ENCODE measurements at regions not wholly inside any gene's neighbourhood (a gene's known extent, or its start where the extent isn't known, plus 50 kb on each side); places are given as distances from the start of the nearest gene placed in this dataset.
"Not testable (repeated sequence)": the region's sequence is repeated elsewhere in the genome, so short reads cannot be mapped to it uniquely, and the experiment has no call there.

- intact Hi-C loops (cut with DNase I): no loop called here
- Histone ChIP-seq H3K4me3 (ENCODE audit: low read length in 2 of 2) (no peak overlapping the region), H3K36me3 (ENCODE audit: control insufficient read depth in 1 of 2, insufficient read depth in 2 of 2, low read length in 1 of 2) (no peaks in the 10 kb centered on the region), H3K27me3 (ENCODE audit: control insufficient read depth in 1 of 2, insufficient read depth in 2 of 2, low read length in 1 of 2) (no peaks in the 10 kb centered on the region), H3K9me3 (ENCODE audit: control insufficient read depth, low read length) (no peaks in the 10 kb centered on the region), H3K27ac (ENCODE audit: low read depth in 1 of 2, low read length in 2 of 2) (no peak overlapping the region), H3K4me1 (ENCODE audit: control insufficient read depth in 1 of 2, insufficient read depth in 2 of 2, low read length in 2 of 2) (peaks cover 4 to 6% of the 10 kb centered on the region in 2 donors)
- no peak for DNase-seq
- ATAC-seq (ENCODE audit: low FRiP score): no peak
- 84 to 91% methylated on average over 4 of the region's 4 CpGs for WGBS, 2 donors
These were observed 130.1 kb upstream of the MDFIC start for GRCh38 chr7:114791771-114792170.

- no peaks in the 10 kb centered on the region for H3K9me3 ChIP-seq (ENCODE audit: control insufficient read depth, low read length)
- DNase-seq (no peak), ATAC-seq (ENCODE audit: low FRiP score) (no peak)
- peaks cover 4 to 6% of the 10 kb centered on the region in 2 donors for H3K4me1 ChIP-seq (ENCODE audit: control insufficient read depth in 1 of 2, insufficient read depth in 2 of 2, low read length in 2 of 2)
- WGBS, 2 donors: 64 to 70% methylated on average over 5 of the region's 5 CpGs
- no peaks in the 10 kb centered on the region for H3K27me3 ChIP-seq (ENCODE audit: control insufficient read depth in 1 of 2, insufficient read depth in 2 of 2, low read length in 1 of 2)
- no peaks in the 10 kb centered on the region for H3K36me3 ChIP-seq (ENCODE audit: control insufficient read depth in 1 of 2, insufficient read depth in 2 of 2, low read length in 1 of 2)
- H3K4me3 ChIP-seq (ENCODE audit: low read length in 2 of 2): no peak overlapping the region
- intact Hi-C loops (cut with DNase I): no loop called here
- H3K27ac ChIP-seq (ENCODE audit: low read depth in 1 of 2, low read length in 2 of 2): no peak overlapping the region
These were observed 128.6 kb upstream of the MDFIC start for GRCh38 chr7:114793155-114793845.

GRCh38 chr7:114795475-114795874 is 126.4 kb upstream of the MDFIC start:
- Histone ChIP-seq H3K9me3 (ENCODE audit: control insufficient read depth, low read length) (no peaks in the 10 kb centered on the region), H3K36me3 (ENCODE audit: control insufficient read depth in 1 of 2, insufficient read depth in 2 of 2, low read length in 1 of 2) (no peaks in the 10 kb centered on the region), H3K27me3 (ENCODE audit: control insufficient read depth in 1 of 2, insufficient read depth in 2 of 2, low read length in 1 of 2) (no peaks in the 10 kb centered on the region), H3K4me3 (ENCODE audit: low read length in 2 of 2) (no peak overlapping the region), H3K4me1 (ENCODE audit: control insufficient read depth in 1 of 2, insufficient read depth in 2 of 2, low read length in 2 of 2) (peaks cover 4% of the 10 kb centered on the region in 2 donors), H3K27ac (ENCODE audit: low read depth in 1 of 2, low read length in 2 of 2) (no peak overlapping the region)
- intact Hi-C loops (cut with DNase I): no loop called here
- DNase-seq: no peak
- 26% methylated on average over 2 of the region's 2 CpGs for WGBS, 2 donors
- no peak for ATAC-seq (ENCODE audit: low FRiP score)

- H3K27ac ChIP-seq (ENCODE audit: low read depth in 1 of 2, low read length in 2 of 2): no peak overlapping the region
- H3K27me3 ChIP-seq (ENCODE audit: control insufficient read depth in 1 of 2, insufficient read depth in 2 of 2, low read length in 1 of 2): no peaks in the 10 kb centered on the region
- no peak for DNase-seq
- H3K9me3 ChIP-seq (ENCODE audit: control insufficient read depth, low read length): no peaks in the 10 kb centered on the region
- peaks cover 0 to 1% of the 10 kb centered on the region in 2 donors for H3K4me1 ChIP-seq (ENCODE audit: control insufficient read depth in 1 of 2, insufficient read depth in 2 of 2, low read length in 2 of 2)
- ATAC-seq (ENCODE audit: low FRiP score): no peak
- intact Hi-C loops (cut with DNase I): no loop called here
- no peak overlapping the region for H3K4me3 ChIP-seq (ENCODE audit: low read length in 2 of 2)
- H3K36me3 ChIP-seq (ENCODE audit: control insufficient read depth in 1 of 2, insufficient read depth in 2 of 2, low read length in 1 of 2): no peaks in the 10 kb centered on the region
- 56 to 75% methylated on average over 4 of the region's 4 CpGs for WGBS, 2 donors
These were observed 122.3 kb upstream of the MDFIC start for GRCh38 chr7:114799628-114800028.

GRCh38 chr7:114802632-114803031 is 119.3 kb upstream of the MDFIC start:
- DNase-seq (no peak), ATAC-seq (ENCODE audit: low FRiP score) (no peak)
- no peak overlapping the region for H3K27ac ChIP-seq (ENCODE audit: low read depth in 1 of 2, low read length in 2 of 2)
- intact Hi-C loops (cut with DNase I): no loop called here
- WGBS, 2 donors: 65 to 95% methylated on average over 4 of the region's 4 CpGs
- H3K4me3 ChIP-seq (ENCODE audit: low read length in 2 of 2): no peak overlapping the region
- H3K36me3 ChIP-seq (ENCODE audit: control insufficient read depth in 1 of 2, insufficient read depth in 2 of 2, low read length in 1 of 2): no peaks in the 10 kb centered on the region
- no peaks in the 10 kb centered on the region for H3K9me3 ChIP-seq (ENCODE audit: control insufficient read depth, low read length)
- H3K27me3 ChIP-seq (ENCODE audit: control insufficient read depth in 1 of 2, insufficient read depth in 2 of 2, low read length in 1 of 2): no peaks in the 10 kb centered on the region
- no peaks in the 10 kb centered on the region for H3K4me1 ChIP-seq (ENCODE audit: control insufficient read depth in 1 of 2, insufficient read depth in 2 of 2, low read length in 2 of 2)

GRCh38 chr7:114806590-114807162 is 115.2 kb upstream of the MDFIC start:
- no peak for ATAC-seq (ENCODE audit: low FRiP score)

GRCh38 chr7:114812570-114812969 is 109.3 kb upstream of the MDFIC start:
- Histone ChIP-seq H3K4me3 (ENCODE audit: low read length in 2 of 2) (no peak overlapping the region), H3K9me3 (ENCODE audit: control insufficient read depth, low read length) (no peaks in the 10 kb centered on the region), H3K27ac (ENCODE audit: low read depth in 1 of 2, low read length in 2 of 2) (no peak overlapping the region), H3K4me1 (ENCODE audit: control insufficient read depth in 1 of 2, insufficient read depth in 2 of 2, low read length in 2 of 2) (no peaks in the 10 kb centered on the region), H3K27me3 (ENCODE audit: control insufficient read depth in 1 of 2, insufficient read depth in 2 of 2, low read length in 1 of 2) (no peaks in the 10 kb centered on the region), H3K36me3 (ENCODE audit: control insufficient read depth in 1 of 2, insufficient read depth in 2 of 2, low read length in 1 of 2) (no peaks in the 10 kb centered on the region)
- intact Hi-C loops (cut with DNase I): no loop called here
- 88 to 91% methylated on average over 1 of the region's 1 CpG for WGBS, 2 donors
- no peak for ATAC-seq (ENCODE audit: low FRiP score)
- no peak for DNase-seq

More at GRCh38 chr7:114806590-114807162, 115.2 kb upstream of the MDFIC start:
- no peaks in the 10 kb centered on the region for H3K27me3 ChIP-seq (ENCODE audit: control insufficient read depth in 1 of 2, insufficient read depth in 2 of 2, low read length in 1 of 2)
- H3K9me3 ChIP-seq (ENCODE audit: control insufficient read depth, low read length): no peaks in the 10 kb centered on the region
- H3K4me1 ChIP-seq (ENCODE audit: control insufficient read depth in 1 of 2, insufficient read depth in 2 of 2, low read length in 2 of 2): no peaks in the 10 kb centered on the region
- no peak for DNase-seq
- H3K4me3 ChIP-seq (ENCODE audit: low read length in 2 of 2): no peak overlapping the region
- no peaks in the 10 kb centered on the region for H3K36me3 ChIP-seq (ENCODE audit: control insufficient read depth in 1 of 2, insufficient read depth in 2 of 2, low read length in 1 of 2)
- intact Hi-C loops (cut with DNase I): no loop called here
- no peak overlapping the region for H3K27ac ChIP-seq (ENCODE audit: low read depth in 1 of 2, low read length in 2 of 2)
- WGBS, 2 donors: 82 to 87% methylated on average over 2 of the region's 2 CpGs

- no peaks in the 10 kb centered on the region for H3K4me1 ChIP-seq (ENCODE audit: control insufficient read depth in 1 of 2, insufficient read depth in 2 of 2, low read length in 2 of 2)
- no peaks in the 10 kb centered on the region for H3K36me3 ChIP-seq (ENCODE audit: control insufficient read depth in 1 of 2, insufficient read depth in 2 of 2, low read length in 1 of 2)
- no peaks in the 10 kb centered on the region for H3K27me3 ChIP-seq (ENCODE audit: control insufficient read depth in 1 of 2, insufficient read depth in 2 of 2, low read length in 1 of 2)
- intact Hi-C loops (cut with DNase I): no loop called here
- WGBS, 2 donors: 92 to 97% methylated on average over 3 of the region's 3 CpGs
- ATAC-seq (ENCODE audit: low FRiP score) (no peak), DNase-seq (no peak)
- no peak overlapping the region for H3K4me3 ChIP-seq (ENCODE audit: low read length in 2 of 2)
- H3K9me3 ChIP-seq (ENCODE audit: control insufficient read depth, low read length): no peaks in the 10 kb centered on the region
- H3K27ac ChIP-seq (ENCODE audit: low read depth in 1 of 2, low read length in 2 of 2): no peak overlapping the region
These were observed 108.3 kb upstream of the MDFIC start for GRCh38 chr7:114813624-114814023.

- H3K36me3 ChIP-seq (ENCODE audit: control insufficient read depth in 1 of 2, insufficient read depth in 2 of 2, low read length in 1 of 2); H3K27me3 ChIP-seq (ENCODE audit: control insufficient read depth in 1 of 2, insufficient read depth in 2 of 2, low read length in 1 of 2); ATAC-seq (ENCODE audit: low FRiP score); H3K27ac ChIP-seq (ENCODE audit: low read depth in 1 of 2, low read length in 2 of 2); intact Hi-C loops (cut with DNase I); DNase-seq; H3K9me3 ChIP-seq (ENCODE audit: control insufficient read depth, low read length); H3K4me1 ChIP-seq (ENCODE audit: control insufficient read depth in 1 of 2, insufficient read depth in 2 of 2, low read length in 2 of 2); H3K4me3 ChIP-seq (ENCODE audit: low read length in 2 of 2): not testable (repeated sequence)
- WGBS, 2 donors: 98 to 100% methylated on average over 7 of the region's 7 CpGs
These were observed 104.9 kb upstream of the MDFIC start for GRCh38 chr7:114817036-114817435.

Measured in aorta (tissue), 5 donors.